ENCODE measurements at regions not wholly inside any gene's neighbourhood (a gene's known extent, or its start where the extent isn't known, plus 50 kb on each side); places are given as distances from the start of the nearest gene placed in this dataset.
"Not testable (repeated sequence)": the region's sequence is repeated elsewhere in the genome, so short reads cannot be mapped to it uniquely, and the experiment has no call there.

DNA sequence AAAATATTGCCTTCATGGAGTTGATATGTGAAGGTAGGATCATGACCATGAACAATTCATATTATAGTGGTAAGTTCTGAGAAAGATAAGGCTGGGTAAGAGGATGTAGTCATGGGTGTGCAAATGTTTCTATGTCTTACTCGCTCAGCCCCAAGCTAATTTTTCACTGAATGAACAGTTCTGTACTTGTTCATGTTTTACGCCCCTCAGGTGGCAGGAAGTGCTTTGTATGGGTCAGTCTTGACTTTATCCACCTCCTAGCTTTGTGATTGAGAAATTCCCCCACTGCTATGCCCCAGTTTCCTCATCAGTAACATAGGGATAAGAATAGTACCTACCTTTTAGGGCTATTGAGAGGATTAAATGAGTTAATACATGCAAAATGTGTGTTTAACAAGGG, 148.2 kb upstream of the KCNG1 start:
- ChIA-PET POLR2A (no interaction called here), CTCF (interaction anchor here (0.8 kb wide), 1 partner anchor 50 kb away, joined by 3 read pairs; no protein-coding TSS in a partner anchor)
- no peak for TF ChIP-seq CTCF (IDR thresholded peaks at IDR 0.05; ENCODE audit: insufficient read depth, low read length, missing control alignments)
- DNase-seq (ENCODE audit: low read depth, low spot score), result no peak
- no peak overlapping the region for H3K4me3 ChIP-seq (ENCODE audit: low read depth, low read length)

- CTCF ChIA-PET, result no interaction called here
- H3K4me3 ChIP-seq (ENCODE audit: low read depth, low read length), result no peak overlapping the region
- TF ChIP-seq CTCF (IDR thresholded peaks at IDR 0.05; ENCODE audit: insufficient read depth, low read length, missing control alignments), result no peak
- no peak for DNase-seq (ENCODE audit: low read depth, low spot score)
- POLR2A ChIA-PET, result no interaction called here
These were observed 146.9 kb upstream of the KCNG1 start for GRCh38 chr20:51169813-51170212.

DNA sequence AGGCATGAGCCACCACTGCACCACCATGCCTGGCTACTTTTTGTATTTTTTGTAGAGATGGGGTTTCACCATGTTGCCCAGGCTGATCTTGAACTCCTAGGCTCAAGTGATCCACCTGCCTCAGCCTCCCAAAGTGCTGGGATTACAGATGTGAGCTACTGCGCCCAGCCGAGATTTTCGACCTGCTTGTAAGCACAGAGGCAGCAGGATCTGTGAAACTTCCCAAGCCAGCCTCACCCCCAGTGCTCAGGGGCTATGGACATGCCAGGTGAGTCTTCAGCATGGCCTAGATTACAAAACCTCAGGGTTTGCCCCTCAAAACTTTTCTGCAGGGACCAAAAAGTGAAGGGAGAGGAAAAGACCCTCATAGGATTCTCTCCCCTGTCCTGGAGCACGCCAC, 145.0 kb upstream of the KCNG1 start:
- CTCF ChIA-PET; DNase-seq (ENCODE audit: low read depth, low spot score); POLR2A ChIA-PET; H3K4me3 ChIP-seq (ENCODE audit: low read depth, low read length): not testable (repeated sequence)

- TF ChIP-seq CTCF (IDR thresholded peaks at IDR 0.05; ENCODE audit: insufficient read depth, low read length, missing control alignments), result no peak
- ChIA-PET CTCF (no interaction called here), POLR2A (no interaction called here)
- DNase-seq (ENCODE audit: low read depth, low spot score), result no peak
- H3K4me3 ChIP-seq (ENCODE audit: low read depth, low read length), result no peak overlapping the region
These were observed 143.6 kb upstream of the KCNG1 start for GRCh38 chr20:51166489-51166888.

GRCh38 chr20:51165131-51165530, 142.2 kb upstream of the KCNG1 start:
- CTCF ChIA-PET, result no interaction called here
- no peak overlapping the region for H3K4me3 ChIP-seq (ENCODE audit: low read depth, low read length)
- no peak for TF ChIP-seq CTCF (IDR thresholded peaks at IDR 0.05; ENCODE audit: insufficient read depth, low read length, missing control alignments)
- POLR2A ChIA-PET, result no interaction called here
- no peak for DNase-seq (ENCODE audit: low read depth, low spot score)

- CTCF ChIA-PET, result interaction anchor here (1.6 kb wide), 1 partner anchor 172 kb away, joined by 6 read pairs; no protein-coding TSS in a partner anchor
- H3K4me3 ChIP-seq (ENCODE audit: low read depth, low read length), result no peak overlapping the region
- POLR2A ChIA-PET, result no interaction called here
- no peak for DNase-seq (ENCODE audit: low read depth, low spot score)
- TF ChIP-seq CTCF (IDR thresholded peaks at IDR 0.05; ENCODE audit: insufficient read depth, low read length, missing control alignments), result no peak
These were observed 141.8 kb upstream of the KCNG1 start for GRCh38 chr20:51164731-51165130.

DNA sequence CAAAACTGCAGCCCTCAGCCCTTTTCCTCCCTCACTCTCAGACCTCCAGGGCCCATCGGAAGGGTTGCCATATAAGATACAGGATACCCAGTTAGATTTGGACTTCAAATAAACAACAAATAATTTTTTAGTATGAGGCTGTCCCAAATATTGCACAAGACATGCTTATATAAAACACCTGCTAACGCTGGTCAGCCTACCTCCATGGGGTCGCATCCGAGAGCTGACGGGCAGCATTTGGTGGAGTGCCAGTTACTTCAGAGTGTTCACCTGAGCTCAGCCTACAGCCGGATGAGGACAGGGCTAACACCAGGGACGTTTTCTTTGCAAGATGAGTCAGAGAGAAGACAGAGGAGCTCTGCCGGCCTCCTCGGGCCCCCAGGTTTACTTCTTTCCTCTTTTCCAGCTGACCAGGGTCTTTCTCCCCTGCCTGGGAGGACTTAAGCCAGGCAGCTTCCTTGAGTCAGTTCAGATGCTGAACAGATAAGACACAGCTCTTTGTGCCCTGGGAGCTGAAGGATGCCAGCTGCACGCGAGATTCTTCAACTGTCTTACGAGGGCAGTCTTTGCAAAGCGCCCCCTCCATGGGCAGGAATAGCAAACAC, 141.2 kb upstream of the KCNG1 start:
- CTCF ChIA-PET, result interaction anchor here (1.6 kb wide), 1 partner anchor 171 kb away, joined by 6 read pairs; no protein-coding TSS in a partner anchor
- no peak for DNase-seq (ENCODE audit: low read depth, low spot score)
- TF ChIP-seq CTCF (IDR thresholded peaks at IDR 0.05; ENCODE audit: insufficient read depth, low read length, missing control alignments), result no peak
- POLR2A ChIA-PET, result no interaction called here
- no peak overlapping the region for H3K4me3 ChIP-seq (ENCODE audit: low read depth, low read length)

All from AG04449 (cell line).